Uterus (tissue), 2 donors: ENCODE measurements at regions not wholly inside any gene's neighbourhood (a gene's known extent, or its start where the extent isn't known, plus 50 kb on each side); places are given as distances from the start of the nearest gene placed in this dataset.
"Not testable (repeated sequence)": the region's sequence is repeated elsewhere in the genome, so short reads cannot be mapped to it uniquely, and the experiment has no call there.

Experiments
- CTCF ChIP-seq, 4 experiments: fragments of 200-600 bp in 2 of 4; fragments of 450-650 bp in 2 of 4; sonication (generic) in 2 of 4; IDR thresholded peaks; one replicate each; pipeline ENCODE4 v1.5.1; 2016 to 2019; ENCODE audit warnings: antibody characterized with exemption in 4 of 4, mild to moderate bottlenecking in 2 of 4, moderate library complexity in 1 of 4
- POLR2A ChIP-seq, 2 donors: fragments of 450-650 bp; IDR thresholded peaks; one replicate each; pipeline ENCODE4 v1.6.1; 2016; ENCODE audit warnings: antibody characterized with exemption in 2 of 2, mild to moderate bottlenecking in 1 of 2, moderate library complexity in 1 of 2

GRCh38 chr7:73961991-73962390 lies 66.0 kb upstream of the ELN start:
- not testable (repeated sequence) for TF ChIP-seq CTCF, POLR2A (IDR thresholded peaks at IDR 0.05)
